HG03045 (cell line): ENCODE measurements at regions not wholly inside any gene's neighbourhood (a gene's known extent, or its start where the extent isn't known, plus 50 kb on each side); places are given as distances from the start of the nearest gene placed in this dataset.
A peak's percentile ranks its signal among the peaks of the same experiment; 100 is the strongest.
"Not testable (repeated sequence)": the region's sequence is repeated elsewhere in the genome, so short reads cannot be mapped to it uniquely, and the experiment has no call there.

Experiments used
- ATAC-seq: cut with Tn5 transposase; IDR thresholded peaks from one replicate; pipeline ENCODE4 v1.9.1; 2021; ENCODE audit warnings: mild to moderate bottlenecking, moderate library complexity; ENCODE audit not compliant: unreplicated experiment

DNA sequence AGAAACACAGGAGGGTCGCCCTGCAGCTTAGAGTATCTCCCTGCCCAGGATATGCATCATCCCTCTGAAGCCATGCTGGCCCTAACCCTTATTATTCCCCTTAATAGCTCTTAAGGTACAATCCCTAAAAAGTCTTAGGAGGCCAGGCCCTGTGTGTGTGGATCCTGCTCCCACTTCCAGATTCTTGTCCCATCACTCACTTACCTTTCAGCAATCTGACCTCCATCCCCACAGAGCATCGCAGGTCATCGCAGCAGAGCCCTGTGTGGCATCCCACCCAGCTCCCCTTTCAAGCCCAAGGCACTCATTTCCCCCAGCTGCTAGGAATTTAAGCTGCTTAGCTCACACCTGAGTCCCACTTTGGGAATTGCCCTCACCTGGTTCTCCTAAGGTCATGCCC is 223.8 kb upstream of the SMLR1 start:
- ATAC-seq = no peak

DNA sequence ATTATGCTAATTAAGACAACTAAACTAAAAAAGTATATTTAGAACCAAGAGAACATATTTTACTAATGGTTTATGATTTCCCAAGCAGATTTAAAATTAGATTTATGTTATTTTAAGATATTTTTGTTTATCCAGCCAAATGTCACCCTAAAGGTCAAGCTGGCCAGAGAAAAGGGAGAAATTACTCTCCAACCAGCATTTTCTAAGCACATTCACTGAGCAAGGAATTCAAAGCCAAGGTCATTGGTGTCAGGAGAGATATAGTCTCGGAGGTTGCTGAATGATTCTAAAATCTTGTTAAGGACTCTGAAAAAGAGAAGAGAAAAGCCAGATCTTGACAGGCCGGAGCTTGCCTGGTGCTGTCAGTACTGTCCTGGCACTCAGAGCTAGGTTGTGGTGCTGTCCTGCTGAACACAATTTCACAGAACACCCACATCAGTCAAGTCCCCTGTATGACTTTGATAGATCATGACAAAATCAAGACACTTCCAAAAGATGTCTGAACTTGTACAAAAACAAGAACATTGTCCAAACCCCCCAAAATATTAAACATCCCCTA is 222.3 kb upstream of the SMLR1 start:
- no peak for ATAC-seq

DNA sequence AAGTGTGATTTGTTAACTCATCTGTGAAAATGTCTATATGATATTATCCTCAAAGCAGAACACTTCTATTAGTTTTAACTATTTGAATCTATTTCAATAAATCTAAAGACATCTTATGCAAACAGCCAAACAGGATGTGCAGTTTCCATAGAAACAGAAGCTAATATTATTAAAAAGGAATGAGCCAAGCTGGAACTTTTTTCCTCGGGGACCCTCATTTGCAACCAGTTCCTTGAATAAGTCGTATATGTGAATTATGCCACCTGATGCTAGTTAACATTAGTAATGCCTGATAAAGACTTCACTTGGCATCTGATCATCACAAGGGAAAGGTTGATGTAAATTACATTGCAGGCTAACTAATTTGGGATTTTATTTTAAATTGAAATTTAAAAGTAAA is 216.9 kb upstream of the SMLR1 start:
- no peak for ATAC-seq

DNA sequence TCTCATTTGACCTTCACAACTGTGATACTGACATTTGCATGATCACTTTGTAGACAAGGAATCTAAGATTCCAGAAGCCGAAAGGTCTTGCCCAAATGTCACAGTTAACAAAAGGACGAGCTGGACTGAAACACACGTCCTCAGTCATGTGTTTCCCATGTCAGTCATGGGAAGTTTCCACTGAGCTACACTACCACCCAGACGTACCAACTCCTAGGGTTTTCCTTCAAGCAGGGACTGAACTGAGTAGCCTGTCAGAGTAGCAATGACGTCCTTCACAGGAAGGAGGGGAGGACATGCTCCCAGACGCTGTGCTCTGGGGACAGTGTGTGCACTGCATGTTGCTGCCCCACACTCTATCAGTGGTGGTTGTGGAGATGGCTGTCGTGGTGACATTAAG is 215.8 kb upstream of the SMLR1 start:
- ATAC-seq = no peak

DNA sequence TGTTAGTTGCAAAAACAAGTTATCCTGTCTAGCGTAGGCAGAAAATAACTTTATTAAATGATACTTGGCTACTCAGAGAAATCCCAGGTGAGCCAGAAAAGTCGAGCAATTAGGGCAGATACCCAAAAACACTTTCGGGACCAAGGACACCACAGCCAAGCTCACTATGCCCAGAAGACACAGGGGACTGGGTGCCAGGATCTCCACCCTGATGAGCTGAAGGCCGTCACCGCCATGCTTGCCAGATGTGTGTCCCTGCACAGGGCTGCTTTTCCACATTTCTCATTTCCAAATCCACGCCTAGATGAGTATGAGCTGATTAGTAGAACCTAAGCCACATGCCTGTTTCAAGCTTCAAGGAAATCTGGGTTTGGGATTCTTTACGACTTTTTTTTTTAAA is 214.0 kb upstream of the SMLR1 start:
- no peak for ATAC-seq

DNA sequence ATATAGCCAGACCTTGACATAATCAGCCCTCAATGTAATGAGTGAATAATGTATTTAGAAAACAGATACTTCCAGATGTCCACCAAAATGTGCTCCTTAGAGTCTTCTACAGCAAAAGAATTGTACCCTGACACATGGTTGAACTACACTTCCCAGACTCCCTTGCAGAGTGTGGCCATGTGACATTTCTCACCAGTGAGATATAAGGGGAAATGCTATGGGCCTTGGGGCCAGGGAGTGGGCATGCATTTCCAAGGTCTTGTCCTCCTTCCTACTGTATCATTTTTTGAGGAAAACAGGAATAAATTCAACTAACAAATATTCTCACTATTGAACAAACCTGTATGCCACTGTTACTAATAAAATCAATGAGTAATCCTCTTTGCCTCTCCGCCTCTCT is 211.4 kb upstream of the SMLR1 start:
- no peak for ATAC-seq

DNA sequence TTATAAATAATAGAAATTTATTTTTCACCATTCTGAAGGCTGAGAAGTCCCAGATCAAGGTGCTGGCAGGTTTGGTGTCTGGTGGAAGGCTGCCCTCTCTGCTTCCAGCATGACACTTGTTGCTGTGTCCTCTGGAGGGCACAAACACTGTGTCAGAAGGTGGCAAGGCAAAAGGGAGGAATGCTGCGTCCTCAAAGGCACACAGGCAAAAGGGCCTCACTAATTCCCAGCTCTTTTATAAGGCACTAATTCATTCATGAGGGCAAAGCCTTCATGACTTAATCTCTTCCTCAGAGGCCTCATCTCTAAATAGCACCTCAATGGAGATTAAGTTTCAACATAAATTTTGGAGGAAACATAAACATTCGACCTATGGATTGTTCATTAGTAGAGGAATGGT is 209.5 kb upstream of the SMLR1 start:
- ATAC-seq = no peak

DNA sequence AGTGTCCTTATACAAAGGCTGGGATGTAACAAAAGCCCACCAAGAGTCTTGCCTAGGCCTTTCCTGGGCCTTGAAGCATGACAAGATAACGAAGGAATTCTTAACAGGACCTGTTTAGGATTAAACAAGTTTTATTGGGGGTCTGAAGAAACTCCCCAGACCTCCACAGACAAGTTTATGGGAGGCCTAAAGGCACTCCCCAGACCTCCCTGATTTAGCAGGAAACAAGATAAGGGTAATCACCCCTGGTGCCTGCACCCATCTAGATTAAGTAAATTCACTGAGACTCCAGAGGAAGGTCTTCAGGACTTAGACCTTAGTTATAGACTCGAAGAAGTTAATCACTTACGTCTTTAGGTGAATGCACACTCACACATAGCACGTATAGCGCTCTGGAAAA is 208.4 kb upstream of the SMLR1 start:
- ATAC-seq = not testable (repeated sequence)

DNA sequence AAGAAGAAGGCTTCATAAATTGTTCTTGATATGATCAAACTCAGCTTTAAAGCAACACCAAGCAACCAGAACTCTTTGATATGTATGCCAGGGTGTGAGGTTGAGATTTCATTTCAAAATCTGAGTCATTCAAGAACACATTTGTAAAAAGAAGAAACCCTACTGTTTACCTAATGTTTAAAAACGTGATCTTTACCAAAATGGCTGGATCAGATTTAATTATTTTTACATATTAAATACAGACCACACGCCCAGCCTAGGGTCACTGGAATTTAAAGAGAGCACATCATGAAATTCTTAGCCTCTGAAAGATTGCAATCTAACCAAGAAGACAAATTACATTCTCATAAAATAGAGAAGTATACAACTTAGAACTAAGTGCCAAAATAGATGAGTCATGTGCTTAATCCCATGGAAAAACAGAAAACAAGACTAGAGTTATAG is 206.8 kb upstream of the SMLR1 start:
- no peak for ATAC-seq

DNA sequence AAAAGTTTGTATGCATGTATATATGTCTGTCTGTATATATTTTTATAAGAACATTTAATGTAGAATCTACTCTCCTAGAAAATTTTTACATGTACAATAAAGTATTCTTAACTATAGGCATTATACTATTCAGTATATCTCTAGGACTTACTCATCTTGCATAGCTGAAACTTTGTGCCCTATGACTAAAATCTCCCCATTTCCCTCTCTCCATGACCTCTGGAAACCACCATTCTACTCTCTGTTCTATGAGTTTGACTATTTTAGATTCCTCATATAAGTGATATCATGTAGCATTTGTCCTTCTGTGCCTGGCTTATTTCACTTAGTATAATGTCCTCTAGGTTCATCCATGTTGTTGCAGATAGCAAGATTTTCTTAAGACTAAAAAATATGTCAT is 205.1 kb upstream of the SMLR1 start:
- ATAC-seq = peak; percentile 46

DNA sequence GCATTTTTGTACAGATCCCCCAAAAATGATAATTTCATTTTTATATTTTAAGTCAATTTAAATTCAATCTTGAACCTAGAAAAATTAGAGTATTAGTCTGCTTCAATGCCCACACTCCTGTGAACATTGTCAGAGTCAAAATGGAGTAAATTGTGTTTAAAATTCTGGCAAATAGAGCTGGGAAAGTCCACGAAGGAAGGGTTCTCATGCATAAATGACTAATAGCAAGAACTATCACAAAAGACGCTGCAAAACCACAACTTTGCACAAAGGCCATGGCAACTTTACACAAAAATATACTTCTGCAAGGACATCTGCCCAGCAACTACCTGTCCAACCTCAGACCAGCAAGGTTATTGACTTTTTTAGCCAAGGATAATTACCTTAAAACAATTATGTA is 203.2 kb upstream of the SMLR1 start:
- peak; percentile 42 for ATAC-seq

DNA sequence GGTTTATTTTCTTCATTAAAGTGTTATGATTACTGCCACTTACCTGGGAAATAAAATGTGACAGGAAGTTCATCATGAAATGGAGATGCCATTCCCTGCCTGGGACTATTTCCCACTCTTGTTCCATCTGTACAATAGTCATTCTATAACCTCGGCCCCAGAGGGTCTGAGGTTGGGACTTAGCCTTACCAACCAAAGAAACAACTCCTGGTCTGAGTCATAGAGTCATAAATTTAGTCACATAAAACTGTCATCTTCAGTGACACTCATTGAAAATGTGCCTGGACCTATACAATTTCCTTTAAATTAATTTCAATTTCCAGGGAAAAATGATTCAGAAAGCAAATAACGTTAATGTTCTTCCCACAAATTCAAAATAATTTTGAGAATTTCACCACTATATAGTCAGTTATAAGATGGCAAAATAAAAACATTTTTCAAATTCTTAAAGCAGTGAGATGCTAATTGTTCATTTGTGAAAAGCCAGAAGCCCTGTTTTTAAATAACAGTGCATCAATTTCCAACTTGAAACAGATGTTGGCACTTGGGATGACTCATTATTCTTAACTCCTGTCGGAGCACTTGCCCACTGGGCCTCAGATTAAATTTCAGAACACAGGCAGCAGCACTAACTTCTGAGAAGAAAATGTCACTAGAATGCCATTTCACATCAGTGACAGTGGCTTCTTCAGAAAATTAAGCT is 201.2 kb upstream of the SMLR1 start:
- ATAC-seq = peak; percentile 83

DNA sequence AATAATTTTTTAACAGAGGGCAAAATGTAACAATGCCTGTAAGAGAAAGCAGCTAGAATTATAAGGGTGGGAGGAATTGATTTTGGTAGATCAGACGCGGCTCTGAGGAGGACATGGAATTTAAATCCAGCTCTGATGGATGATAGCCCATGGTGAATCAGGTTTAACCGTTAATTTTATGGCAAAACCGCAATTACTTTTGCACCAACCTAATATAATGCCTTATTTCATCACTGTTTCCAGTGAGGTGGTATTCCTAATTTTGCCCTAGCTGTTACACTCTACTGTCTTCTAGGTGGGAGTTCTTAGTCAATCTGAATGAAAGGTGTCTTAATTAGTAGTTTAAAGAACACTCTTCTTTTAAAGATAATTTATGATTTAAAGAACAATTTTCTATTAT is 198.3 kb upstream of the SMLR1 start:
- ATAC-seq = no peak

DNA sequence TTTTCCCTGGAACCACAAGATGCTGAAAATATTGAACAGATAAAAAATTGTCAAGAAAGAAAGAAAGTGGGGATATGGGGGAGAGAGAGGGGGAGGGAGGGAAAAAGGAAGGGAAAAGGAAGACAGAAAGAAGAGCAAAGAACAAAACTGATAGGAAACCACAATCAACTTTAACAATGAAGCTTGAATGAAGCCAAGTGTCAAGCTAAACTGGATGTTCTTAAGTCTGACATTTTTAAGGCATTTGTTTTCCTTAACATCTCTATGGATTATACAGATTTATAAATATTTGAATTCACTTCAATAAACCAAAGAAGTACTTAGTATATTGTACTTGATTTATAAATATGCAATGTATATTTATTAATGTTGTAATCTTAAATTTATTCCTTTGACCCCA is 197.6 kb upstream of the SMLR1 start:
- ATAC-seq = no peak

DNA sequence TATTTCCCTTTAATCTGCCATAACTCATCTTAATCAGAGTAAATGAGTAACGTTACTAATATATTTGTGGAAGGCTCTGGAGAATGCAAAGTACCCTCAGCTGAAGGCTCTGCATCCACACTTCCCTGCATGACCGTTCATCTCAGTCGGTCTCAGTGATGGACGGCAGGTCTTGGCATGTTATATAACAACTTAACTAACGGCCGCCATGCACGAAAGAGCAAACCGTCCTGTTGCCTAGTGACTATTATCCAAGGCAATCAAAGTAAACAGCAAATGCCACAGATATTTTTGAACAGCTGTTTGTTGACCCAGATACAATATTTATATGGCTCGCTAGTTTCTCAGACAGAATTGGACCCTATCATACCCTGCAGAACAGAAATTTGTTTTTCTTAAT is 194.9 kb upstream of the SMLR1 start:
- no peak for ATAC-seq

DNA sequence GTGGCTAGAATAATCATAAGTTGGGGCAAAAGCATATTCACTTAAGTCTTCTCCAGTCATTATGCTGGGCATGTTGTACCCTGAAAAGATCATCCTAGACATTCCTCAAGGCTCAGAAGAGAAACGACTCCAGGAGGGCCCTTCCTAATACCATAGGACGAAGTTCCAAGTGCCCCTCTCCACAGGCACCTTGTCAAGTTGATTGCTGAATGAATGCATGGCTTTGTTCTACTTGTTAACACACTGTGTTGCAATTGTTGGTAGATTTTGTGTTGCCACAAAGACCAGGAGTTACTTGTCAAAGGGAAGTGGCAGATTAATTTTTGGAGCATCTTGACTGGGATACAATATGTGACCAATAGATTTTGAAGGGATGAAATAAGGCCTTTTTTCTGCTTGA is 194.3 kb upstream of the SMLR1 start:
- ATAC-seq = no peak

DNA sequence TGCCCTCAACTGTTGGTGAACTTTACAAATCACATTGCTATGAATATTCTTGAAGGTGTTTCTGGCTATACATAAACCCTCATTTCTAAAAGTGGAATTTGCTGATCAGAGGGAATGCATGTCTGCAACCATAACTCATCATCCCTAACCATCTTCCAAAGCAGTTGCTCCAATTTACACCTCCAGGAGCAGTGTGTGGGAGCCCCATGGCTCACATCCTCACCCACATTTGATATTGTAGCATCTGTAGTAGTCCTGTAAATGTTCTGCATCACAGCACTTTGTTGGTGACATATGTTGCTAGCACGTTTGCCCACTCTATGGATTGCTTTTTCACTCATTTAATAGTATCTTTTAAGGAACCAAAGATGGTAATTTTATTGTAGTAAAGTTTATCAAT is 183.8 kb upstream of the SMLR1 start:
- ATAC-seq = no peak

DNA sequence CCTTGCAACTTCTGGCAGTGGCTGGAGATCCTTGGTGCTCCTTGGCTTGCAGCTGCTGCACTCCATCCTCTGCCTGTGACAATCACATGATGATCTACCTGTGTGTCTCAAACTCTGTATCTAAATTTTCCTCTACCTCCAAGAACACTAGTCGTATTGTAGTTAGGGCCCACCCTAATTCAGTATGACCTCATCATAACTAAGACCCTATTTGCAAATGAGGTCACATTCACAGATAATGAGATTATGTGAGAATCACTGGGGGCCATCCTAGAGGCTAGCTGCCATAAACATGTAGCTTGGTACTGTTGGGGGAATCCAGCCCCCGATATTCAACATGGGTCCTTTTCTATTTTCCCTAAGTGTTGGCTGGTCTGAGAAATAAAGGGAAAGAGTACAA is 183.0 kb upstream of the SMLR1 start:
- ATAC-seq = no peak

DNA sequence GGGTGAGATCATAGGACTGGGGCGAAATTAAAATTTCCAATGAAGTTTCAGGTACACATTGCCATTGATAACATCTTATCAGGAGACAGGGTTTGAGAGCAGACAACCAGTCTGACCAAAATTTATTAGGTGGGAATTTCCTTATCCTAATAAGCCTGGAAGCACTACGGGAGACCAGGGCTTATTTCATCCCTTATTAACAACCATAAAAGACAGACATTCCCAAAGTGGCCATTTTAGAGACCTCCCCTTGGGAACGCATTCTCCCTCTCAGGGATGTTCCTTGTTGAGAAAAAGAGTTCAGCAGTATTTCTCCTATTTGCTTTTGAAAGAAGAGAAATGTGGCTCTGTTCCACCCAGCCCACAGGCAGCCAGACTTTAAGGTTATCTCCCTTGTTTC is 182.4 kb upstream of the SMLR1 start:
- not testable (repeated sequence) for ATAC-seq

DNA sequence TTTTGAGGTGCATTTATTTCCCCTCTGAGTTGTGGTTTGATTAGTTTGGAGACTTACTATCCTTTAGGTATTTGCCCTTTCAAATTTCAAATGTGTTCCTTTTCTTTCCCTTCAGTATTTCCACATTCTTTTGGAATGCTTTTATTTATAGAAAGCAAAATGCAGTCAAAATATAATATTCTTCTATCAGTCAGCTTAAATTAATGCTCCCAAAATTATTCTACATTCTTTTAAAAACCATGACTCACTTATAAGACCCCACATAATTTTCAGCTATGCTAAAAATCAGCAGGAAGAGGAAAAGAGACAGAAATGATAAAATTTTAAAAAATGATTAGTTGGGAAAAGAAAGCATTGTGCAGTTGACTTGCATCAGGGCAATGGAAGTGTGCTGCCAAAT is 180.0 kb upstream of the SMLR1 start:
- ATAC-seq = no peak

DNA sequence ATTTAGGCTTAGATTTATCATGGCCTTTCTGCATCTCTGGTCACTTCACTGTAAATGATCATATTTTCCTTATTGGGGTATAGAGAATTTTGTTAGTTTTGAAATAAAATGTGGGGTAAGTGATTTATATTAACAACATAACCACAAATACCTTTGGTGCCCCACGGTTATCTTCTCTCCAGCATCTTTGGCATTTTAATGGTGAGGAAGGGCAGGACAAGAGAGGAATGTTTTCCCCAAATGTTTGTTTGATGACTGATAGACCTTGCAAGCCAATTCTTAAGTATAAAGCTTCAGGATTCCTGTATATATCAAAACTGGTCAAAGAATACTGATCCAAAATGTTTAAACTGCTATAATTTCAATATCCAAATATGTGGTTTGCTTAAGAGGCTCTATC is 171.6 kb upstream of the SMLR1 start:
- no peak for ATAC-seq

DNA sequence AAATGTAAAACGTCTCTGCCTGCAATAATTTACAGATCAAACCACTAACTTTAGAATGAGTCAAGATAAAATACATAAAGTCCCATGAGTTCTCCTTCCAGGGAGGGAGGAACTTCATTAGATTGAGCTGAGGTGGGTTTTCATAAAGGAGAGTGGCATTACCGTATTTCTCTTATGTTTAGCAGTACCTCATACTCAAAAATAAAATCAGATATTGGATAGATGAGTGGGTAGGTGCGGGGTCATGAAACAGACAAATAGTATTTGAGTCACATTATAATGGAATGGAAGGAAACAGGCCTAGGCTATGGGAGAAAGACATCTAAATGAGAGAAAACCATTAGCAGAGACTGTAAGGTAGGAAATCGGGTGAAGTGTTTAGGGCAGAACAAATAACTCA is 166.1 kb upstream of the SMLR1 start:
- ATAC-seq = no peak

DNA sequence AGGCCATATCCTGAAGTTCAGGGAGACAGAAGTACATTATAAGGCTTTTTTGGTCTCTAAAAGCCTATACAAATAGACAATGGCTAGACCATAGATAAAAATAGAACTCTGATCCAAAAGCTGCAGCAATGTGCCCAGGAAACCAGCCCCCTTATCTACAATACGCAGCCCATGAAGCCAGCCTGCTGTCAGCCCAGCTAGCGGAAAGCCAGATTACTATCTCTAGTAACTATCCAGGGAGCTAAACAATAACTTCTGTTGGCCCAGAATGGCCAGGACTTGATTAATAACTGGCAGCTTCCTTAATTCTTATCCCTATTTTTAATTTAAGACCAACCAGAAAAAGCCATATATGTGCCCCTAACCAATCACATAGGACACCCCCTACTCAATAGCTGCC is 160.4 kb upstream of the SMLR1 start:
- no peak for ATAC-seq
